ENCODE measurements at regions not wholly inside any gene's neighbourhood (a gene's known extent, or its start where the extent isn't known, plus 50 kb on each side); places are given as distances from the start of the nearest gene placed in this dataset.

GRCh38 chr5:67273689-67274356 lies 77.2 kb upstream of the CD180 start:
- peaks cover 15% of the 10 kb centered on the region for H3K4me1 ChIP-seq
- TF ChIP-seq KDM1A (IDR thresholded peaks at IDR 0.05; ENCODE audit: low read depth) (no peak), JUN (IDR thresholded peaks at IDR 0.05) (no peak), ZFP36 (IDR thresholded peaks at IDR 0.05; ENCODE audit: borderline replicate concordance, partially characterized antibody) (no peak), RNF2 (IDR thresholded peaks at IDR 0.05; ENCODE audit: borderline replicate concordance, low read depth) (no peak)
- no peak overlapping the region for H3K27ac ChIP-seq
- FAIRE-seq, result no peak
- WGBS (ENCODE audit: missing lambda C conversion rate), result 80% methylated on average over 9 of the region's 9 CpGs
- POLR2A ChIA-PET, result no interaction called here
- no peak overlapping the region for H3K4me3 ChIP-seq
- H3K9me3 ChIP-seq, result no peaks in the 10 kb centered on the region
- no peak overlapping the region for H3K4me2 ChIP-seq
- DNase-seq (ENCODE audit: low read depth in 1 of 2, low spot score in 1 of 2), result no peak
- no peak for ATAC-seq
- CTCF ChIA-PET, result interaction anchor here (1.0 kb wide), 1 partner anchor 41 kb away, joined by 3 read pairs; no protein-coding TSS in a partner anchor

GRCh38 chr5:67272453-67273130 lies 76.0 kb upstream of the CD180 start:
- Histone ChIP-seq H3K4me3 (no peak overlapping the region), H3K27ac (no peak overlapping the region), H3K9me3 (no peaks in the 10 kb centered on the region), H3K4me2 (no peak overlapping the region), H3K4me1 (peaks cover 22% of the 10 kb centered on the region)
- DNase-seq (ENCODE audit: low read depth in 1 of 2, low spot score in 1 of 2), result no peak
- TF ChIP-seq RNF2 (IDR thresholded peaks at IDR 0.05; ENCODE audit: borderline replicate concordance, low read depth) (no peak), FOSL2 (IDR thresholded peaks at IDR 0.05) (no peak), FOSL2 (CRISPR knock-in tag; IDR thresholded peaks at IDR 0.05) (no peak), POLR2AphosphoS2 (conservative IDR thresholded peaks at IDR 0.05; ENCODE audit: low read length) (no peak), RAD21 (conservative IDR thresholded peaks at IDR 0.05 in 1 of 2, IDR thresholded peaks at IDR 0.05 in 1 of 2) (no peak), PHF8 (IDR thresholded peaks at IDR 0.05; ENCODE audit: borderline replicate concordance, low read depth) (no peak), SREBF2 (IDR thresholded peaks at IDR 0.05) (no peak), PBX3 (IDR thresholded peaks at IDR 0.05) (no peak), KDM1A (IDR thresholded peaks at IDR 0.05; ENCODE audit: low read depth) (no peak), MAZ (IDR thresholded peaks at IDR 0.05; ENCODE audit: borderline replicate concordance, low read depth, low read length) (no peak), JUN (IDR thresholded peaks at IDR 0.05) (no peak), HEYL (CRISPR knock-in tag; IDR thresholded peaks at IDR 0.05) (no peak), CBX8 (IDR thresholded peaks at IDR 0.05) (no peak), CHD4 (IDR thresholded peaks at IDR 0.05; ENCODE audit: borderline replicate concordance) (no peak), EHF (CRISPR knock-in tag; IDR thresholded peaks at IDR 0.05) (no peak), HOXB13 (CRISPR knock-in tag; IDR thresholded peaks at IDR 0.05; ENCODE audit: low read depth) (no peak), ESRRA (IDR thresholded peaks at IDR 0.05; ENCODE audit: borderline replicate concordance, low read length) (no peak)
- ChIA-PET CTCF (interaction anchor here (1.0 to 1.1 kb wide), 2 partner anchors 42 to 132 kb away, joined by 3 read pairs; no protein-coding TSS in a partner anchor), POLR2A (no interaction called here)
- ATAC-seq, result no peak
- no peak for FAIRE-seq
- 73% methylated on average over 7 of the region's 7 CpGs for WGBS (ENCODE audit: missing lambda C conversion rate)

GRCh38 chr5:67268231-67269021 lies 71.8 kb upstream of the CD180 start:
- H3K27ac ChIP-seq, result peak overlapping the region; percentile 74 to 87
- CTCF ChIA-PET, result interaction anchor here (0.6 to 1.4 kb wide), 4 partner anchors 11 to 25 kb away, joined by 3 to 4 read pairs (median 4); no protein-coding TSS in a partner anchor
- POLR2A ChIA-PET, result no interaction called here
- H3K9me3 ChIP-seq, result no peaks in the 10 kb centered on the region
- TF ChIP-seq GATA3 (IDR thresholded peaks at IDR 0.05; ENCODE audit: borderline replicate concordance), result 0 out of 2 replicates have a peak, but pooled peaks have one; percentile 15
- peak; percentile 18; the same call in 1 of the 3 replicates for TF ChIP-seq SMC3 (IDR thresholded peaks at IDR 0.05)
- no peak for TF ChIP-seq RFX5 (IDR thresholded peaks at IDR 0.05)
- 0 out of 5 replicates have a peak, but pooled peaks of 1 of the 2 experiments have one; percentile 23 for TF ChIP-seq RAD21 (conservative IDR thresholded peaks at IDR 0.05 in 1 of 2, IDR thresholded peaks at IDR 0.05 in 1 of 2)
- TF ChIP-seq PBX3 (IDR thresholded peaks at IDR 0.05), result no peak
- no peak for TF ChIP-seq HEYL (CRISPR knock-in tag; IDR thresholded peaks at IDR 0.05)
- peak; percentile 71 to 90 for ATAC-seq
- 4% methylated on average over 10 of the region's 10 CpGs for WGBS (ENCODE audit: missing lambda C conversion rate)
- peak overlapping the region; percentile 81 for H3K4me2 ChIP-seq
- peak overlapping the region; percentile 23; the same call in 1 of the 3 replicates for H3K4me3 ChIP-seq
- DNase-seq (ENCODE audit: low read depth in 1 of 2, low spot score in 1 of 2), result peak; percentile 7 to 75
- FAIRE-seq, result no peak
- peaks cover 32% of the 10 kb centered on the region for H3K4me1 ChIP-seq
